ENCODE measurements at regions not wholly inside any gene's neighbourhood (a gene's known extent, or its start where the extent isn't known, plus 50 kb on each side); places are given as distances from the start of the nearest gene placed in this dataset.

GRCh38 chr9:22529426-22530199 is 83.0 kb downstream of the DMRTA1 start:
- TF ChIP-seq CTCF (IDR thresholded peaks at IDR 0.05), result no peak
- TF ChIP-seq POLR2A (IDR thresholded peaks at IDR 0.05), result no peak
- no peak overlapping the region for H3K4me3 ChIP-seq (ENCODE audit: low read depth, poor library complexity, severe bottlenecking)
- no peak for DNase-seq (ENCODE audit: low spot score in 2 of 2)
- 43 to 45% methylated on average over 6 of the region's 6 CpGs for WGBS, 2 donors
- intact Hi-C loops (cut with DNase I; ENCODE audit: low total_unique reads), result no loop called here

- H3K4me3 ChIP-seq (ENCODE audit: low read depth, poor library complexity, severe bottlenecking), result no peak overlapping the region
- TF ChIP-seq CTCF (IDR thresholded peaks at IDR 0.05) (no peak), POLR2A (IDR thresholded peaks at IDR 0.05) (no peak)
- intact Hi-C loops (cut with DNase I; ENCODE audit: low total_unique reads), result no loop called here
- no peak for DNase-seq (ENCODE audit: low spot score in 2 of 2)
Measured at GRCh38 chr9:22535780-22536179, 89.2 kb downstream of the DMRTA1 start.

- WGBS, 2 donors, result 85 to 93% methylated on average over 5 of the region's 5 CpGs
- no peak overlapping the region for H3K4me3 ChIP-seq (ENCODE audit: low read depth, poor library complexity, severe bottlenecking)
- TF ChIP-seq CTCF (IDR thresholded peaks at IDR 0.05) (no peak), POLR2A (IDR thresholded peaks at IDR 0.05) (no peak)
- intact Hi-C loops (cut with DNase I; ENCODE audit: low total_unique reads), result no loop called here
- DNase-seq (ENCODE audit: low spot score in 2 of 2), result no peak
Measured at GRCh38 chr9:22537721-22538120, 91.1 kb downstream of the DMRTA1 start.

GRCh38 chr9:22548625-22549024 is 102.0 kb downstream of the DMRTA1 start:
- no peak for DNase-seq (ENCODE audit: low spot score in 2 of 2)
- 81 to 98% methylated on average over 2 of the region's 2 CpGs for WGBS, 2 donors
- TF ChIP-seq CTCF (IDR thresholded peaks at IDR 0.05), result no peak
- no peak for TF ChIP-seq POLR2A (IDR thresholded peaks at IDR 0.05)
- no peak overlapping the region for H3K4me3 ChIP-seq (ENCODE audit: low read depth, poor library complexity, severe bottlenecking)
- intact Hi-C loops (cut with DNase I; ENCODE audit: low total_unique reads), result no loop called here

GRCh38 chr9:22574740-22575139 is 128.1 kb downstream of the DMRTA1 start:
- TF ChIP-seq CTCF (IDR thresholded peaks at IDR 0.05) (no peak), POLR2A (IDR thresholded peaks at IDR 0.05) (no peak)
- no peak for DNase-seq (ENCODE audit: low spot score in 2 of 2)
- intact Hi-C loops (cut with DNase I; ENCODE audit: low total_unique reads), result no loop called here
- no peak overlapping the region for H3K4me3 ChIP-seq (ENCODE audit: low read depth, poor library complexity, severe bottlenecking)
- WGBS, 2 donors, result 90 to 92% methylated on average over 2 of the region's 2 CpGs

- intact Hi-C loops (cut with DNase I; ENCODE audit: low total_unique reads), result no loop called here
- H3K4me3 ChIP-seq (ENCODE audit: low read depth, poor library complexity, severe bottlenecking), result no peak overlapping the region
- TF ChIP-seq CTCF (IDR thresholded peaks at IDR 0.05) (no peak), POLR2A (IDR thresholded peaks at IDR 0.05) (no peak)
- no peak for DNase-seq (ENCODE audit: low spot score in 2 of 2)
- 65 to 71% methylated on average over 4 of the region's 4 CpGs for WGBS, 2 donors
Measured at GRCh38 chr9:22580788-22581187, 134.2 kb downstream of the DMRTA1 start.

Data from lower leg skin (tissue), 4 donors.